Tibial nerve (tissue), 4 donors: ENCODE measurements at regions not wholly inside any gene's neighbourhood (a gene's known extent, or its start where the extent isn't known, plus 50 kb on each side); places are given as distances from the start of the nearest gene placed in this dataset.

Experiments
- DNase-seq, 2 donors: peaks; one replicate each; pipeline ENCODE4 v3.0.0-alpha.2; 2019; ENCODE audit warnings: low spot score in 2 of 2
- H3K27ac ChIP-seq, 4 donors: fragments of 200-600 bp; sonication (generic) in 3 of 4; one replicate each; pipeline ENCODE4 v1.5.1; 2017 to 2019; ENCODE audit warnings: mild to moderate bottlenecking in 1 of 4
- H3K27me3 ChIP-seq, 2 donors: fragments of 200-600 bp; sonication (generic) in 1 of 2; one replicate each; pipeline versions ENCODE4 v1.5.1 to v1.6.0; 2017 to 2019
- H3K36me3 ChIP-seq, 3 donors: fragments of 200-600 bp; sonication (generic); one replicate each; pipeline ENCODE4 v1.5.1; 2018 to 2019
- H3K4me1 ChIP-seq, 4 donors: fragments of 200-600 bp; sonication (generic) in 3 of 4; one replicate each; pipeline ENCODE4 v1.5.1; 2017 to 2019
- H3K4me3 ChIP-seq, 4 donors: fragments of 200-600 bp; sonication (generic) in 3 of 4; one replicate each; pipeline ENCODE4 v1.5.1; 2017 to 2019; ENCODE audit warnings: mild to moderate bottlenecking in 1 of 4, moderate library complexity in 1 of 4
- H3K9me3 ChIP-seq, 4 donors: fragments of 200-600 bp; sonication (generic) in 3 of 4; one replicate each; pipeline ENCODE4 v1.5.1; 2017 to 2019
- EP300 ChIP-seq, 2 donors: sonication (generic); formaldehyde crosslinking; IDR thresholded peaks; one replicate each; pipeline ENCODE4 v1.6.1; 2017; ENCODE audit warnings: antibody characterized with exemption in 2 of 2, mild to moderate bottlenecking in 1 of 2
- POLR2A ChIP-seq, 2 donors: fragments of 450-650 bp; IDR thresholded peaks; one replicate each; pipeline ENCODE4 v1.6.1; 2017; ENCODE audit warnings: antibody characterized with exemption in 2 of 2, mild to moderate bottlenecking in 2 of 2, moderate library complexity in 2 of 2
- WGBS, 2 donors: methylation state at CpG; one replicate each; pipeline ENCODE4 v1.1.5; 2018; 5-methylcytosine and 5-hydroxymethylcytosine counted together
- TF ChIP-seq, protein P1 (sequence below), 5 experiments: fragments of 200-600 bp in 3 of 5; fragments of 450-650 bp in 2 of 5; sonication (generic) in 3 of 5; IDR thresholded peaks; one replicate each; pipeline ENCODE4 v1.5.1; 2016 to 2019; ENCODE audit warnings: antibody characterized with exemption in 5 of 5, mild to moderate bottlenecking in 3 of 5, moderate library complexity in 2 of 5

DNA sequence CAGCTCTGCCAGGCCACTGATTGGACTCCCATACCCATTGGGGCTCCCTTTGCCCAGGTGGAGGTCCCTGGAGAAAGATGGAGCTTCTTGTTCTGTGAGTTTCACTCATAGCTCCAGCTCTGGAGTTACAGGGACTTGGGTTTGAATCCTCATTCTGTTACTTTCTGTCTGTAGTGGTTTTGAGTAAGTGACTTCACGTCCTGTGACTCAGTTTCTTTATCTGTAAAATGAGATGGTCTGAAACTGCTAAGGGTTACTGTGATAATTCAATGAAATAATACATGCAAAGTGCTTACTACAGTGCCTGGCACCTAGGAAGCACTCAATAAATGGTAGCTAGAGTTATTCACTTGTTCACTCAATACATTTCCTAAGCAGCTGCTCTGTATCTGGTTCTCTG is 88.5 kb upstream of the SLC2A1 start:
- Histone ChIP-seq H3K4me1 (peaks cover 0 to 18% (median 0%) of the 10 kb centered on the region in 4 donors), H3K27me3 (no peaks in the 10 kb centered on the region), H3K27ac (no peak overlapping the region), H3K4me3 (no peak overlapping the region), H3K9me3 (no peaks in the 10 kb centered on the region), H3K36me3 (no peaks in the 10 kb centered on the region)
- DNase-seq = no peak
- TF ChIP-seq POLR2A (IDR thresholded peaks at IDR 0.05) = no peak
- TF ChIP-seq, protein P1, sequence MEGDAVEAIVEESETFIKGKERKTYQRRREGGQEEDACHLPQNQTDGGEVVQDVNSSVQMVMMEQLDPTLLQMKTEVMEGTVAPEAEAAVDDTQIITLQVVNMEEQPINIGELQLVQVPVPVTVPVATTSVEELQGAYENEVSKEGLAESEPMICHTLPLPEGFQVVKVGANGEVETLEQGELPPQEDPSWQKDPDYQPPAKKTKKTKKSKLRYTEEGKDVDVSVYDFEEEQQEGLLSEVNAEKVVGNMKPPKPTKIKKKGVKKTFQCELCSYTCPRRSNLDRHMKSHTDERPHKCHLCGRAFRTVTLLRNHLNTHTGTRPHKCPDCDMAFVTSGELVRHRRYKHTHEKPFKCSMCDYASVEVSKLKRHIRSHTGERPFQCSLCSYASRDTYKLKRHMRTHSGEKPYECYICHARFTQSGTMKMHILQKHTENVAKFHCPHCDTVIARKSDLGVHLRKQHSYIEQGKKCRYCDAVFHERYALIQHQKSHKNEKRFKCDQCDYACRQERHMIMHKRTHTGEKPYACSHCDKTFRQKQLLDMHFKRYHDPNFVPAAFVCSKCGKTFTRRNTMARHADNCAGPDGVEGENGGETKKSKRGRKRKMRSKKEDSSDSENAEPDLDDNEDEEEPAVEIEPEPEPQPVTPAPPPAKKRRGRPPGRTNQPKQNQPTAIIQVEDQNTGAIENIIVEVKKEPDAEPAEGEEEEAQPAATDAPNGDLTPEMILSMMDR (IDR thresholded peaks at IDR 0.05) = no peak
- no peak for TF ChIP-seq EP300 (IDR thresholded peaks at IDR 0.05)
- WGBS, 2 donors = 92 to 100% methylated on average over 1 of the region's 1 CpG

DNA sequence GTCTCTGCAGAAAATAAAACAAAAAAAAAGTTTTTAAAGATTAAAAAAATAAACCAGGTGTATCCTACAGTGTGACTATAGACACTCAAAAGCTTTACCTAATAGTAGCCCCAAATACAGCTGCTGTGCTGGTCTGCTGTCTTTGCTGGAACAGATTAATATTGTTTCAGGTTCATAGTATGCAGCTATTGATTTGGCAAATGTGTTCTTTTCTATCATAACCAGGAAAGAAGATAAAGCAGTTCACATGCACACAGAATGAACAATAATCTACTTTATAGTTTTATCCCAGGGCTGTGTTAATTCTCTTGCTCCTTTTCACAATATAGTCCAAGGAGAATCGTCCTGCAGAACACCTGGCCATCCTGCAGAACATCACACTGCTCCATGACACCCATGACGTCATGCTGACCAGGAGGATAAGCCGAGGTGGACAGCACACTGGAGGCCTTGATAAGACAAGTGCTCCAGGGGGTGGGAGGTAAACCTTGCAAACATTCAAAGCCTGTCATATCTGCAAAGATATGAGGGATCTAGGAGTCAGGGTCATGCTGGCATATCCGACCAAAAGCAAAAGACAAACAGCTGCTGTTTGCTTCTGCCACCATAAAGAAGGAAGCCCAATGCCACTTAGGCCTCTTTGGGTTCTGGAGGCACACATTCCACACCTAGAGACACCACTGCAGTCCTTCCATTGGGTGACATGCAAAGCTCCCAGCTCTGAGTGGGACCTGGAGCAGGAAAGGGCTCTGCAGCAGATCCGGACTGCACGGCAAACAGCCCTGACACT is 86.1 kb upstream of the SLC2A1 start:
- WGBS, 2 donors = 76 to 83% methylated on average over 6 of the region's 6 CpGs
- no peak overlapping the region for H3K4me3 ChIP-seq
- H3K9me3 ChIP-seq = no peaks in the 10 kb centered on the region
- DNase-seq = no peak
- H3K27ac ChIP-seq = no peak overlapping the region
- TF ChIP-seq EP300 (IDR thresholded peaks at IDR 0.05) = no peak
- TF ChIP-seq, protein P1 (IDR thresholded peaks at IDR 0.05) = no peak
- TF ChIP-seq POLR2A (IDR thresholded peaks at IDR 0.05) = no peak
- peaks cover 0 to 17% (median 0%) of the 10 kb centered on the region in 4 donors for H3K4me1 ChIP-seq
- no peaks in the 10 kb centered on the region for H3K36me3 ChIP-seq
- no peaks in the 10 kb centered on the region for H3K27me3 ChIP-seq

DNA sequence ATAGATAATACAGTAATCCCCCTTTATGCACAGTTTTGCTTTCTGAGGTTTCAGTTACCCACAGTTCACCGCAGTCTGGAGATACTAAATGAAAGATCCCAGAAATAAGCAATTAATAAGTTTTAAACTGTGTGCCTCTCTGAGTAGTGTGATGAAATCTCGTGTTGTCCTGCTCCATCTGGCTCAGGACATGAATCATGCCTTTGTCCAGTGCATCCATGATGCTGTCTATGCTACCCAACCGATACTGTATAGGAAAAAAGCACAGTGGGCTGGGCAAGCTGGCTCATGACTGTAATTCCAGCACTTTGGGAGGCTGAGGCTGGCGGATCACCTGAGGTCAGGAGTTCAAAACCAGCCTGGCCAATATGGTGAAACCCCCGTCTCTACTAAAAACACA is 85.0 kb upstream of the SLC2A1 start:
- peaks cover 0 to 6% (median 0%) of the 10 kb centered on the region in 4 donors for H3K4me1 ChIP-seq
- H3K9me3 ChIP-seq = no peaks in the 10 kb centered on the region
- DNase-seq = no peak
- H3K27ac ChIP-seq = no peak overlapping the region
- TF ChIP-seq, protein P1 (IDR thresholded peaks at IDR 0.05) = no peak
- no peak for TF ChIP-seq POLR2A (IDR thresholded peaks at IDR 0.05)
- no peak overlapping the region for H3K4me3 ChIP-seq
- H3K36me3 ChIP-seq = no peaks in the 10 kb centered on the region
- H3K27me3 ChIP-seq = no peaks in the 10 kb centered on the region
- WGBS, 2 donors = 57 to 71% methylated on average over 5 of the region's 5 CpGs

DNA sequence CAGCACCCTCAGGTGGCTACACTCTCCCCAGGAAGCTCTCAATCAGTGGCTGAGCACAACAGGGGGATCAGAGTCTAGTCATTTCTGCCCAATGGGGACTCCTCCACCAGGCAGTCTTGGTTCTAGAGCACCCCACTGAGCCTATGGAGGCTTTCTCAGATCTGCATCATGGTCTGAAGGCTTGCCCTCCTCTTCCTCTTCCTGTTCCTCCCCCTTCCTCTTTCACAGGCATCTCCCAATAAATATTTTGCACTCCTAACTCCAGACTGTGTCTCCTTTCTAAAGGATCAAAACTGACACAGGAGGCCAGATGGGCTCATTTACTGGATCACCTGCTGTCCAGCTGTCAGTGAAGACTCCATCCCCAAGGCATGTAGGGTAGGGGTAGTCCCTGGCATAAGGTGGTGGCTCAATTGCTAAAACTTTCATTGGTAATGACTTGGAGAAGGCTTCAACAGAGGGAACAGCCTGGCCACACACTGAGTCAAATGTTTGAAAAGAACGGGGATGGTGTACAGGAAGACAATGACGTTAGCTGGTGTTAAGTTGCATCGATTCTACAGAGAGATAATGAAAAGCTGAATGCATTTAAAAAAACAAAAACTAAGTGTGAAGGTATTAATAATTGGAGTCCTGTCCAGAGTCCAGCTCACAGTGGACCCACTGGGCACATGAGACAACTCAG is 84.2 kb upstream of the SLC2A1 start:
- H3K36me3 ChIP-seq = no peaks in the 10 kb centered on the region
- no peak overlapping the region for H3K27ac ChIP-seq
- no peak overlapping the region for H3K4me3 ChIP-seq
- H3K9me3 ChIP-seq = no peaks in the 10 kb centered on the region
- peaks cover 0 to 5% (median 0%) of the 10 kb centered on the region in 4 donors for H3K4me1 ChIP-seq
- no peaks in the 10 kb centered on the region for H3K27me3 ChIP-seq
- 78 to 87% methylated on average over 3 of the region's 3 CpGs for WGBS, 2 donors
- TF ChIP-seq POLR2A (IDR thresholded peaks at IDR 0.05) = no peak
- no peak for TF ChIP-seq EP300 (IDR thresholded peaks at IDR 0.05)
- TF ChIP-seq, protein P1 (IDR thresholded peaks at IDR 0.05) = no peak
- DNase-seq = no peak

DNA sequence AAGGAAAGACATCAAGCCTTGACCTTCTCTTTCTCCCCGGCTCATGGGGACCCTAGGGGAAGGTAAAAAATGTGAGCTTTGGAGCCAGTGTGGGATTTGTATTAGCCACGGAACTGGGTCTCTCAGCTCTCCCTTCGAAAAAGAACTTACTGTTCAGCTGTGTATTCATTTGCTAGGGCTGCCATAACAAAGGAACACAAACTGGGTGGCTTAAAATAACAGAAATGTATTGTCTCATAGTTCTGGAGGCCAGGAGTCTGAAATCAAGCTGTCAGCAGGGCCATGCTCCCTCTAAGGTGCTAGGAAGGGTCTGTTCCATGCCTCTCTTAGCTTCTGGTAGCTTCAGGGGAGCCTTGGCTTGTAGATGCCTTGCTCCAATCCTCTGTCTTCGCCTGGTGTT is 83.5 kb upstream of the SLC2A1 start:
- H3K4me3 ChIP-seq = no peak overlapping the region
- no peaks in the 10 kb centered on the region for H3K36me3 ChIP-seq
- H3K9me3 ChIP-seq = no peaks in the 10 kb centered on the region
- H3K27me3 ChIP-seq = no peaks in the 10 kb centered on the region
- no peak overlapping the region for H3K27ac ChIP-seq
- TF ChIP-seq, protein P1 (IDR thresholded peaks at IDR 0.05) = no peak
- TF ChIP-seq POLR2A (IDR thresholded peaks at IDR 0.05) (no peak), EP300 (IDR thresholded peaks at IDR 0.05) (no peak)
- no peak for DNase-seq
- H3K4me1 ChIP-seq = peaks cover 0 to 5% (median 0%) of the 10 kb centered on the region in 4 donors
- WGBS, 2 donors = 79 to 84% methylated on average over 4 of the region's 4 CpGs
